Endodermal cell (in vitro differentiated cells): ENCODE measurements at regions not wholly inside any gene's neighbourhood (a gene's known extent, or its start where the extent isn't known, plus 50 kb on each side); places are given as distances from the start of the nearest gene placed in this dataset.

Source experiments
- DNase-seq: peaks from one replicate; pipeline ENCODE4 v3.0.0-alpha.2; 2017
- H3K27ac ChIP-seq: 2 replicates; pipeline ENCODE4 v1.5.1; 2013; ENCODE audit warnings: mild to moderate bottlenecking, low read depth, low read length, moderate library complexity
- H3K27me3 ChIP-seq: 2 replicates; pipeline ENCODE4 v1.6.1; 2013; ENCODE audit warnings: mild to moderate bottlenecking, low read length, moderate library complexity; ENCODE audit not compliant: insufficient read depth, control insufficient read depth, poor library complexity, severe bottlenecking
- H3K36me3 ChIP-seq: 2 replicates; pipeline ENCODE4 v1.7.0; 2013; ENCODE audit warnings: mild to moderate bottlenecking, low read length, moderate library complexity; ENCODE audit not compliant: control insufficient read depth, insufficient read depth
- H3K4me1 ChIP-seq: one replicate; pipeline ENCODE4 v1.7.0; 2013; ENCODE audit warnings: low read length; ENCODE audit not compliant: control insufficient read depth, insufficient read depth
- H3K4me3 ChIP-seq: 2 replicates; pipeline ENCODE4 v1.5.1; 2013; ENCODE audit warnings: mild to moderate bottlenecking, low read length, moderate library complexity
- H3K9ac ChIP-seq: 2 replicates; pipeline ENCODE4 v1.6.1; 2013; ENCODE audit warnings: mild to moderate bottlenecking, low read length, moderate library complexity; ENCODE audit not compliant: poor library complexity, severe bottlenecking; ENCODE audit errors: extremely low read depth
- H3K9me3 ChIP-seq: 2 replicates; pipeline ENCODE4 v1.6.1; 2013; ENCODE audit warnings: mild to moderate bottlenecking, low read length, moderate library complexity; ENCODE audit not compliant: control insufficient read depth
- H3K27ac Mint-ChIP-seq: 2 replicates; pipeline ENCODE4 v1.8.0; 2020; ENCODE audit warnings: mixed read lengths
- H3K27me3 Mint-ChIP-seq: 2 replicates; pipeline ENCODE4 v1.8.0; 2021; ENCODE audit warnings: mild to moderate bottlenecking, mixed read lengths; ENCODE audit not compliant: insufficient read depth
- H3K36me3 Mint-ChIP-seq: 2 replicates; pipeline ENCODE4 v1.8.0; 2020; ENCODE audit warnings: low read depth, mixed read lengths
- H3K4me1 Mint-ChIP-seq: 2 replicates; pipeline ENCODE4 v1.8.0; 2020; ENCODE audit warnings: mixed read lengths
- H3K4me3 Mint-ChIP-seq: 2 replicates; pipeline ENCODE4 v1.8.0; 2020; ENCODE audit warnings: mild to moderate bottlenecking, moderate library complexity, mixed read lengths
- H3K9me3 Mint-ChIP-seq: 2 replicates; pipeline ENCODE4 v1.8.0; 2020; ENCODE audit warnings: mild to moderate bottlenecking, mixed read lengths
- CTCF ChIP-seq: fragments of 200-600 bp; sonication (generic); conservative IDR thresholded peaks from 2 replicates; pipeline ENCODE4 v1.5.0; 2021; ENCODE audit warnings: antibody characterized with exemption, mild to moderate bottlenecking
- WGBS, 2 experiments: methylation state at CpG; one replicate each; pipeline versions ENCODE4 v1.1.5 to v1.1.7; 2013; ENCODE audit warnings: missing lambda C conversion rate in 2 of 2, mixed read lengths in 1 of 2; ENCODE audit not compliant: insufficient coverage in 1 of 2, insufficient read length in 1 of 2; 5-methylcytosine and 5-hydroxymethylcytosine counted together

GRCh38 chr13:74633734-74634133, 499.5 kb upstream of the KLF12 start:
- H3K36me3 Mint-ChIP-seq: no peaks in the 10 kb centered on the region
- Histone ChIP-seq H3K4me1 (no peaks in the 10 kb centered on the region), H3K36me3 (no peaks in the 10 kb centered on the region), H3K4me3 (no peak overlapping the region), H3K27me3 (no peaks in the 10 kb centered on the region), H3K27ac (no peak overlapping the region), H3K9me3 (no peaks in the 10 kb centered on the region), H3K9ac (no peak overlapping the region)
- TF ChIP-seq CTCF: no peak
- no peak overlapping the region for H3K4me3 Mint-ChIP-seq
- no peak for DNase-seq
- H3K27me3 Mint-ChIP-seq: no peaks in the 10 kb centered on the region
- 94 to 100% methylated on average over 1 to 2 of the region's 2 CpGs for WGBS, 2 experiments
- H3K4me1 Mint-ChIP-seq: no peaks in the 10 kb centered on the region
- H3K9me3 Mint-ChIP-seq: no peaks in the 10 kb centered on the region
- no peak overlapping the region for H3K27ac Mint-ChIP-seq

GRCh38 chr13:74629985-74630384, 495.8 kb upstream of the KLF12 start:
- H3K4me3 Mint-ChIP-seq: no peak overlapping the region

GRCh38 chr13:74625541-74625940, 491.3 kb upstream of the KLF12 start:
- WGBS, 2 experiments: 100% methylated on average over 1 of the region's 1 CpG; no CpG with 5 or more reads in 1 of the 2 experiments
- no peaks in the 10 kb centered on the region for H3K36me3 Mint-ChIP-seq
- H3K9me3 Mint-ChIP-seq: no peaks in the 10 kb centered on the region

More at GRCh38 chr13:74629985-74630384, 495.8 kb upstream of the KLF12 start:
- no peak overlapping the region for H3K27ac ChIP-seq
- Mint-ChIP-seq H3K36me3 (no peaks in the 10 kb centered on the region), H3K27me3 (no peaks in the 10 kb centered on the region), H3K9me3 (no peaks in the 10 kb centered on the region), H3K27ac (no peak overlapping the region), H3K4me1 (no peaks in the 10 kb centered on the region)
- H3K4me3 ChIP-seq: no peak overlapping the region
- WGBS, 2 experiments: 92 to 93% methylated on average over 3 of the region's 3 CpGs
- no peaks in the 10 kb centered on the region for H3K4me1 ChIP-seq
- no peaks in the 10 kb centered on the region for H3K27me3 ChIP-seq
- DNase-seq: no peak
- H3K9me3 ChIP-seq: no peaks in the 10 kb centered on the region
- H3K9ac ChIP-seq: no peak overlapping the region
- H3K36me3 ChIP-seq: no peaks in the 10 kb centered on the region
- TF ChIP-seq CTCF: no peak

More at GRCh38 chr13:74625541-74625940, 491.3 kb upstream of the KLF12 start:
- no peak overlapping the region for H3K27ac Mint-ChIP-seq
- Histone ChIP-seq H3K4me3 (no peak overlapping the region), H3K27ac (no peak overlapping the region), H3K27me3 (no peaks in the 10 kb centered on the region), H3K4me1 (no peaks in the 10 kb centered on the region), H3K9me3 (no peaks in the 10 kb centered on the region), H3K9ac (no peak overlapping the region), H3K36me3 (no peaks in the 10 kb centered on the region)
- DNase-seq: no peak
- H3K4me3 Mint-ChIP-seq: no peak overlapping the region
- H3K4me1 Mint-ChIP-seq: peaks cover 5% of the 10 kb centered on the region
- H3K27me3 Mint-ChIP-seq: no peaks in the 10 kb centered on the region
- TF ChIP-seq CTCF: no peak
